ENCODE measurements at regions not wholly inside any gene's neighbourhood (a gene's known extent, or its start where the extent isn't known, plus 50 kb on each side); places are given as distances from the start of the nearest gene placed in this dataset.
A peak's percentile ranks its signal among the peaks of the same experiment; 100 is the strongest.
"Not testable (repeated sequence)": the region's sequence is repeated elsewhere in the genome, so short reads cannot be mapped to it uniquely, and the experiment has no call there.

DNA sequence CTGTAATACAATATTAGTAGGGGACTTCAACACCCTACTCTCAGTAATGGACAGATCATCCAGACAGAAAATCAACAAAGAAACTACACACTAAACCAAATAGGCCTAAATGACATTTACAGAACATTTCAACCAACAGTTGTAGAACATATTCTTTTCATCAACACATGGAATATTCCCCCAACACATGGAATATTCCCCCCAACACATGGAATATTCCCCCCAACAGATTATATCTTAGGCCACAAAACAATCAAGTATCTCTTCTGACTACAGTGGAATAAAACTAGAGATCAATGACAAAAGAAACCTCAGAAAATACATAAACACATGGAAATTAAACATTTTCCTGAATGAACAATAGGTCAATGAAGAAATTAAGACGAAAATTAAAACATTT is 187.2 kb upstream of the RBBP8 start:
- Histone ChIP-seq H3K14ac (ENCODE audit: low read length) (no peak overlapping the region), H3K18ac (ENCODE audit: low read length) (no peak overlapping the region), H2AFZ (ENCODE audit: low read length) (no peak overlapping the region), H3K79me1 (ENCODE audit: low read depth, low read length) (no peaks in the 10 kb centered on the region), H3K4me3 (ENCODE audit: low read length in 2 of 2) (no peak overlapping the region), H3K9ac (ENCODE audit: low read depth, low read length, poor library complexity) (no peak overlapping the region), H2BK5ac (ENCODE audit: low read length) (no peak overlapping the region), H2BK12ac (ENCODE audit: low read length) (no peak overlapping the region), H2AK5ac (ENCODE audit: low read depth, low read length) (no peak overlapping the region), H3K36me3 (replicated peaks in 1 of 2; ENCODE audit: control insufficient read depth in 2 of 2, insufficient read depth in 2 of 2, low read length in 2 of 2) (no peaks in the 10 kb centered on the region), H3K4me1 (ENCODE audit: control insufficient read depth in 2 of 2, insufficient read depth in 1 of 2, low read depth in 1 of 2, low read length in 2 of 2) (no peaks in the 10 kb centered on the region), H3K27me3 (ENCODE audit: control insufficient read depth in 3 of 3, insufficient read depth in 3 of 3, low read depth in 1 of 3, low read length in 3 of 3) (no peaks in the 10 kb centered on the region), H4K8ac (ENCODE audit: low read depth, low read length) (no peak overlapping the region), H3K4ac (ENCODE audit: low read length) (no peak overlapping the region), H2BK15ac (ENCODE audit: low read length) (no peak overlapping the region), H3K27ac (replicated peaks; ENCODE audit: low read length) (no peak overlapping the region), H3K9me3 (replicated peaks in 1 of 2; ENCODE audit: control insufficient read depth in 2 of 2, insufficient read depth in 1 of 2, low read depth in 1 of 2, low read length in 2 of 2) (no peaks in the 10 kb centered on the region), H4K91ac (ENCODE audit: low read depth, low read length, poor library complexity) (no peak overlapping the region), H3K23ac (ENCODE audit: low read depth, low read length, poor library complexity) (no peak overlapping the region), H3K4me2 (ENCODE audit: insufficient read depth, low read length, poor library complexity, severe bottlenecking) (no peak overlapping the region), H2BK120ac (ENCODE audit: low read depth, low read length) (no peak overlapping the region)
- DNase-seq (ENCODE audit: low spot score) = no peak
- WGBS, 2 donors (ENCODE audit: extremely low coverage in 2 of 2, insufficient read length in 2 of 2, insufficient replicate concordance in 1 of 2) = no CpG with 5 or more reads among the region's 1 CpG

DNA sequence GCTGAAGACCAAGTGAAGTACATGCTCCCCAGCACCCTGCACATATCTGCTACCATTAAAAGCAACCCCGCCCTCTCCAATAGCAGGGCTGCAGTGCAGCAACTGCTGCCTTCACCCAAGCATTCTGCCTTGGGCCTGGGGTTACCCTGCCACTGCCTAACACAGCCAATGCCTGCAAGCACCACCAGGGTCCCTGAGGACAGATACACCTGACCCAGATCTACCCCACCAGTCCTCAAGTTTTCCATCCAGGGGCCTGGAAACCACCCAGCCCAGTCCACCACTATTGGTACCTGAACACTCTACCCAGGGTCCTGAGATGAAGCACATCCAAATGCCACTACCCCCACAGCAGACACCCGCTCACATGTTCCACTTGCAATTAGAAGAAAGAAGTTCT is 181.1 kb upstream of the RBBP8 start:
- no peak overlapping the region for H3K18ac ChIP-seq (ENCODE audit: low read length)
- peak overlapping the region; percentile 8 for H4K8ac ChIP-seq (ENCODE audit: low read depth, low read length)
- H3K14ac ChIP-seq (ENCODE audit: low read length) = no peak overlapping the region
- H3K27ac ChIP-seq (replicated peaks; ENCODE audit: low read length) = no peak overlapping the region
- no CpG with 5 or more reads among the region's 2 CpGs for WGBS, 2 donors (ENCODE audit: extremely low coverage in 2 of 2, insufficient read length in 2 of 2, insufficient replicate concordance in 1 of 2)
- H3K4me1 ChIP-seq (ENCODE audit: control insufficient read depth in 2 of 2, insufficient read depth in 1 of 2, low read depth in 1 of 2, low read length in 2 of 2) = no peaks in the 10 kb centered on the region
- no peak overlapping the region for H2BK12ac ChIP-seq (ENCODE audit: low read length)
- no peak overlapping the region for H4K91ac ChIP-seq (ENCODE audit: low read depth, low read length, poor library complexity)
- no peaks in the 10 kb centered on the region for H3K79me1 ChIP-seq (ENCODE audit: low read depth, low read length)
- no peak overlapping the region for H2AFZ ChIP-seq (ENCODE audit: low read length)
- no peak overlapping the region for H3K9ac ChIP-seq (ENCODE audit: low read depth, low read length, poor library complexity)
- H2BK5ac ChIP-seq (ENCODE audit: low read length) = no peak overlapping the region
- no peak overlapping the region for H3K23ac ChIP-seq (ENCODE audit: low read depth, low read length, poor library complexity)
- no peaks in the 10 kb centered on the region for H3K36me3 ChIP-seq (replicated peaks in 1 of 2; ENCODE audit: control insufficient read depth in 2 of 2, insufficient read depth in 2 of 2, low read length in 2 of 2)
- H3K4me3 ChIP-seq (ENCODE audit: low read length in 2 of 2) = no peak overlapping the region
- no peaks in the 10 kb centered on the region for H3K27me3 ChIP-seq (ENCODE audit: control insufficient read depth in 3 of 3, insufficient read depth in 3 of 3, low read depth in 1 of 3, low read length in 3 of 3)
- no peak for DNase-seq (ENCODE audit: low spot score)
- H2BK15ac ChIP-seq (ENCODE audit: low read length) = no peak overlapping the region
- no peak overlapping the region for H2AK5ac ChIP-seq (ENCODE audit: low read depth, low read length)
- H3K9me3 ChIP-seq (replicated peaks in 1 of 2; ENCODE audit: control insufficient read depth in 2 of 2, insufficient read depth in 1 of 2, low read depth in 1 of 2, low read length in 2 of 2) = peaks cover 0 to 2% of the 10 kb centered on the region in 2 donors
- no peak overlapping the region for H2BK120ac ChIP-seq (ENCODE audit: low read depth, low read length)
- no peak overlapping the region for H3K4ac ChIP-seq (ENCODE audit: low read length)
- no peak overlapping the region for H3K4me2 ChIP-seq (ENCODE audit: insufficient read depth, low read length, poor library complexity, severe bottlenecking)

DNA sequence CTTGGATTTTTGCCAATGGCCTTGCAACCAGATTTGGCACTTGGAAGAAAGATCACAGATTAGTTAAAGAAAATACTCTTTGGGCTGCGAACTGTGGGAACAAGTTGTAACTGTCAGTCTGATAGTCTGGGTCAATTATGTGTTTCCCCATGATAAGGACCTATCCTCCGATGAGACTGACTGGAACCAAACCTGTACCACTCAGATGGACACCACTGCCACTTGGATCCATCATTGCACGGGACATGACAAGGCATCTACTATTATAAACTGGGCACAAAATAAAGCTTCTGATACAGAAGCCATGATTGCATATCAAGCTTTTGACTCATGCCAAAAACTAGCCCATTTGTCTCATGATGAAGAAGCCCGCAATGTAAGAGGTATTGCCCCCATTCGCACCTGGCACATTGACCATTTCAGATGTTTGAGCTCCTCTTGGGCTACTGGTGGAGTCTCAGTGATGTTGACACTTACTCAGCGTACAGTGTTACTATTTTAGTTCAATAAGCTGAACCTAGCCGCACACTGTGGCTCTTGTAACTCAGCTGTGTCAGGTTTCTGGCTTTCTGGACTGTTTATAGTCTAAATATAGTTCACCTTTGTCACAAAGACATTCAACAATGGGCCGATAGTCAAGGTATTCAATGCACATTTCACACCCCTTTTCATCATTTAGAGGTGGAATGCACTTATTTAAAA is 179.8 kb upstream of the RBBP8 start:
- Histone ChIP-seq H3K9ac (ENCODE audit: low read depth, low read length, poor library complexity) (no peak overlapping the region), H3K4ac (ENCODE audit: low read length) (no peak overlapping the region), H3K27me3 (ENCODE audit: control insufficient read depth in 3 of 3, insufficient read depth in 3 of 3, low read depth in 1 of 3, low read length in 3 of 3) (no peaks in the 10 kb centered on the region), H2AK5ac (ENCODE audit: low read depth, low read length) (no peak overlapping the region), H4K8ac (ENCODE audit: low read depth, low read length) (no peak overlapping the region), H3K4me3 (ENCODE audit: low read length in 2 of 2) (no peak overlapping the region), H3K14ac (ENCODE audit: low read length) (no peak overlapping the region), H3K4me1 (ENCODE audit: control insufficient read depth in 2 of 2, insufficient read depth in 1 of 2, low read depth in 1 of 2, low read length in 2 of 2) (no peaks in the 10 kb centered on the region), H4K91ac (ENCODE audit: low read depth, low read length, poor library complexity) (no peak overlapping the region), H3K79me1 (ENCODE audit: low read depth, low read length) (no peaks in the 10 kb centered on the region), H2BK12ac (ENCODE audit: low read length) (no peak overlapping the region), H3K27ac (replicated peaks; ENCODE audit: low read length) (no peak overlapping the region), H3K23ac (ENCODE audit: low read depth, low read length, poor library complexity) (no peak overlapping the region), H3K4me2 (ENCODE audit: insufficient read depth, low read length, poor library complexity, severe bottlenecking) (no peak overlapping the region), H3K9me3 (replicated peaks in 1 of 2; ENCODE audit: control insufficient read depth in 2 of 2, insufficient read depth in 1 of 2, low read depth in 1 of 2, low read length in 2 of 2) (peaks cover 0 to 2% of the 10 kb centered on the region in 2 donors), H3K36me3 (replicated peaks in 1 of 2; ENCODE audit: control insufficient read depth in 2 of 2, insufficient read depth in 2 of 2, low read length in 2 of 2) (no peaks in the 10 kb centered on the region), H2BK5ac (ENCODE audit: low read length) (no peak overlapping the region), H2AFZ (ENCODE audit: low read length) (no peak overlapping the region), H2BK120ac (ENCODE audit: low read depth, low read length) (no peak overlapping the region), H3K18ac (ENCODE audit: low read length) (no peak overlapping the region), H2BK15ac (ENCODE audit: low read length) (no peak overlapping the region)
- no peak for DNase-seq (ENCODE audit: low spot score)
- no CpG with 5 or more reads among the region's 8 CpGs for WGBS, 2 donors (ENCODE audit: extremely low coverage in 2 of 2, insufficient read length in 2 of 2, insufficient replicate concordance in 1 of 2)

DNA sequence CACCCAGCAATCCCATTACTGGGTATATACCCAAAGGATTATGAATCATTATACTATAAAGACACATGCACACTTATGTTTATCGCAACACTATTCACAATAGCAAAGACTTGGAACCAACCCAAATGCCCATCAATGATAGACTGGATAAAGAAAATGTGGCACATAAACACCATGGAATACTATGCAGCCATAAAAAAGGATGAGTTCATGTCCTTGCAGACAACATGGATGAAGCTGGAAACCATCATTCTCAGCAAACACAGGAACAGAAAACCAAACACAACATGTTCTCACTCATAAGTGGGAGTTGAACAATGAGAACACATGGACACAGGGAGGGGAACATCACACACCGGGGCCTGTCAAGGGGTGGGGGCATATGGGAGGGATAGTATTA is 169.1 kb upstream of the RBBP8 start:
- H2AK5ac ChIP-seq (ENCODE audit: low read depth, low read length); H2BK12ac ChIP-seq (ENCODE audit: low read length); DNase-seq (ENCODE audit: low spot score); H4K8ac ChIP-seq (ENCODE audit: low read depth, low read length); H2BK5ac ChIP-seq (ENCODE audit: low read length); H3K14ac ChIP-seq (ENCODE audit: low read length); H3K4ac ChIP-seq (ENCODE audit: low read length); H3K4me1 ChIP-seq (ENCODE audit: control insufficient read depth in 2 of 2, insufficient read depth in 1 of 2, low read depth in 1 of 2, low read length in 2 of 2); H3K4me2 ChIP-seq (ENCODE audit: insufficient read depth, low read length, poor library complexity, severe bottlenecking); H2AFZ ChIP-seq (ENCODE audit: low read length); H2BK15ac ChIP-seq (ENCODE audit: low read length); H3K4me3 ChIP-seq (ENCODE audit: low read length in 2 of 2); H3K9ac ChIP-seq (ENCODE audit: low read depth, low read length, poor library complexity); H3K23ac ChIP-seq (ENCODE audit: low read depth, low read length, poor library complexity); H3K9me3 ChIP-seq (replicated peaks in 1 of 2; ENCODE audit: control insufficient read depth in 2 of 2, insufficient read depth in 1 of 2, low read depth in 1 of 2, low read length in 2 of 2); H3K36me3 ChIP-seq (replicated peaks in 1 of 2; ENCODE audit: control insufficient read depth in 2 of 2, insufficient read depth in 2 of 2, low read length in 2 of 2); H2BK120ac ChIP-seq (ENCODE audit: low read depth, low read length); H3K18ac ChIP-seq (ENCODE audit: low read length); H3K79me1 ChIP-seq (ENCODE audit: low read depth, low read length); H3K27ac ChIP-seq (replicated peaks; ENCODE audit: low read length); H4K91ac ChIP-seq (ENCODE audit: low read depth, low read length, poor library complexity); H3K27me3 ChIP-seq (ENCODE audit: control insufficient read depth in 3 of 3, insufficient read depth in 3 of 3, low read depth in 1 of 3, low read length in 3 of 3): not testable (repeated sequence)
- WGBS, 2 donors (ENCODE audit: extremely low coverage in 2 of 2, insufficient read length in 2 of 2, insufficient replicate concordance in 1 of 2) = no CpG with 5 or more reads among the region's 2 CpGs

Measured in neuronal stem cell (in vitro differentiated cells).